ENCODE measurements at regions not wholly inside any gene's neighbourhood (a gene's known extent, or its start where the extent isn't known, plus 50 kb on each side); places are given as distances from the start of the nearest gene placed in this dataset.

DNA sequence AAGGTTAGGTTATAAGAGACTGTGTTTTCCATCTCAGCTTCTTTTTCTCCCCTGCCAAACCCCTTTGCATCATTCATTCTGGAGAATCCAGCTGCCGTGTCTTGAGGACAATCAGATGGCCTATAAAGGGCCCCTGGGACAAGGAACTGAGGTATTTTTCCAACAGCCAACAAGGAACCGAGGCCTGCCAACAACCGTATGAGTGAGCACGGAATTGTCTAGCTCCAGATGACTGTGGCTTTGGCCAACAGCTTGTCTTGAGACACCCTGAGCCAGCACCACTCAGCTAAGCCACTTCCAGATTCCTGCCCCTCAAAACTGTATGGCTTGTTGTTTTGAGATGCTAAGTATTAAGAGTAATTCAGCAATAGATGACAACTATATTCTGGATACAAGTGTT lies 433.7 kb upstream of the HSF2 start:
- intact Hi-C loops (cut with DNase I): no loop called here

DNA sequence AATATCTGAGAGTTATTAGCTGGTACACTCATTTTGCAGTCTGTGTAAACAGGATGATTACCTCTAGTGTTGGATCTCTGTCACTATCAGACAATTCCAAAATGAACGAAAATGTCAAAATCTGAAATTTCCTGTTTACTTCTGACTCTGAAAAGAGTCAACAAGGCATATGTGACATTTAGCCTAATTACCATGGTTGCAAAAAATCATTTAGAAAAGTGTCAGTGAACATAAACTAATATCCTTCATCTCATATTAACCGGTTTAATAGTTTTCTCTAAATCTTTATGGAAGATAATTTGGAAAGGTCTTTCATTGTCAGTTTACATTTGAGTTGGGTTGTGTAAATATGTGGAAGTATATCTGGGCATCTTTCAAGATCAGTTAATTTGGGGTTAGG lies 431.8 kb upstream of the HSF2 start:
- H3K36me3 ChIP-seq: no peaks in the 10 kb centered on the region
- ATAC-seq (no peak), DNase-seq (peak in 2 of 4 donors; percentile 15 to 20)
- no peaks in the 10 kb centered on the region for H3K27me3 ChIP-seq
- H3K27ac ChIP-seq: no peak overlapping the region
- no peaks in the 10 kb centered on the region for H3K4me1 ChIP-seq
- TF ChIP-seq, protein P1, sequence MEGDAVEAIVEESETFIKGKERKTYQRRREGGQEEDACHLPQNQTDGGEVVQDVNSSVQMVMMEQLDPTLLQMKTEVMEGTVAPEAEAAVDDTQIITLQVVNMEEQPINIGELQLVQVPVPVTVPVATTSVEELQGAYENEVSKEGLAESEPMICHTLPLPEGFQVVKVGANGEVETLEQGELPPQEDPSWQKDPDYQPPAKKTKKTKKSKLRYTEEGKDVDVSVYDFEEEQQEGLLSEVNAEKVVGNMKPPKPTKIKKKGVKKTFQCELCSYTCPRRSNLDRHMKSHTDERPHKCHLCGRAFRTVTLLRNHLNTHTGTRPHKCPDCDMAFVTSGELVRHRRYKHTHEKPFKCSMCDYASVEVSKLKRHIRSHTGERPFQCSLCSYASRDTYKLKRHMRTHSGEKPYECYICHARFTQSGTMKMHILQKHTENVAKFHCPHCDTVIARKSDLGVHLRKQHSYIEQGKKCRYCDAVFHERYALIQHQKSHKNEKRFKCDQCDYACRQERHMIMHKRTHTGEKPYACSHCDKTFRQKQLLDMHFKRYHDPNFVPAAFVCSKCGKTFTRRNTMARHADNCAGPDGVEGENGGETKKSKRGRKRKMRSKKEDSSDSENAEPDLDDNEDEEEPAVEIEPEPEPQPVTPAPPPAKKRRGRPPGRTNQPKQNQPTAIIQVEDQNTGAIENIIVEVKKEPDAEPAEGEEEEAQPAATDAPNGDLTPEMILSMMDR (IDR thresholded peaks at IDR 0.05): no peak
- intact Hi-C loops (cut with DNase I): no loop called here
- H3K9me3 ChIP-seq: no peaks in the 10 kb centered on the region
- H3K4me3 ChIP-seq: no peak overlapping the region

More for the DNA sequence above, 433.7 kb upstream of the HSF2 start:
- no peaks in the 10 kb centered on the region for H3K27me3 ChIP-seq
- no peak overlapping the region for H3K4me3 ChIP-seq
- H3K4me1 ChIP-seq: no peaks in the 10 kb centered on the region
- ATAC-seq: no peak
- no peaks in the 10 kb centered on the region for H3K36me3 ChIP-seq
- no peak overlapping the region for H3K27ac ChIP-seq
- no peaks in the 10 kb centered on the region for H3K9me3 ChIP-seq
- TF ChIP-seq, protein P1 (IDR thresholded peaks at IDR 0.05): no peak
- DNase-seq: no peak

DNA sequence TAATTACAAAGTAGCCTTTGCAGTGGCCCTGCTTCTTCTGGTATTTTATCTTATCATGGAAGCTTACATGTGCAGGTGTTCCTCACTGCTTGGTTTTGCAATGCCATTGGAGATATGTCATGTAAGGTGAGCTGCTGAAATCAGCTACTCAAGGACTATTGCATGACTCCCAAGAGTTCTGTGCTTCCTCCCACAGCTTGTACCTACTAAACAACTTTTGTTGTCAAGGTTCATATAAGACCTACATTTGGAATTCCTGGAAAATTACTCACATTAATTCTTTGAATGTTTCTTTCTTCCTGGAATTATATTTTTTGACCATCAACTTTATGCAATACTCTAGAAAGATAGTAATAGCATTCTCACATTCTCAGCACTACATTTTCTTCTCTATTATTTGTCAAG lies 427.5 kb upstream of the HSF2 start:
- no peaks in the 10 kb centered on the region for H3K36me3 ChIP-seq
- intact Hi-C loops (cut with DNase I): no loop called here
- ATAC-seq: peak; percentile 55
- no peak overlapping the region for H3K27ac ChIP-seq
- H3K9me3 ChIP-seq: peaks cover 0 to 4% of the 10 kb centered on the region in 2 donors
- no peak for DNase-seq
- H3K4me1 ChIP-seq: no peaks in the 10 kb centered on the region
- no peaks in the 10 kb centered on the region for H3K27me3 ChIP-seq
- no peak overlapping the region for H3K4me3 ChIP-seq
- TF ChIP-seq, protein P1 (IDR thresholded peaks at IDR 0.05): no peak

DNA sequence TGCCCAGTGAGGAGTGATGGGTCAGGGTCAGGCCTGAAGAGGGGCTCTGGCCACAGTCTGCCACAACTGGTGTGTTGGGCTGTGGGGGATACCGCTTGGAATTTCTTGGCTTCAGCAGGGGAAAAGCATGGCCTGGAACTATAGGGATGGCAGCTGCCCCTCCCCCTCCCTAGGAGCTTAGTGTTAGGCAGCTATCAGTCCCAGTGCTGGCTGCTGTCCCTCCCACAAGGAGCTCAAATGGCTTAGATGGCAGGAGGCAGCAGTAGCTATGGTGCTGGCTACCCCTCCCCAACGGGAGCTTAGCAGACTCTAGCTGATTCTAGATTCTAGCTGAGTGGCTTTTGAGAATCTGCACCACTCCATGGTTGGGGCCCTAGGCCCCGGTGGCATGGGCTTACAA lies 414.5 kb upstream of the HSF2 start:
- Histone ChIP-seq H3K4me1 (no peaks in the 10 kb centered on the region), H3K27ac (no peak overlapping the region), H3K27me3 (no peaks in the 10 kb centered on the region), H3K9me3 (peaks cover 0 to 5% of the 10 kb centered on the region in 2 donors), H3K4me3 (no peak overlapping the region), H3K36me3 (no peaks in the 10 kb centered on the region)
- intact Hi-C loops (cut with DNase I): no loop called here
- no peak for DNase-seq
- TF ChIP-seq, protein P1 (IDR thresholded peaks at IDR 0.05): no peak
- no peak for ATAC-seq

DNA sequence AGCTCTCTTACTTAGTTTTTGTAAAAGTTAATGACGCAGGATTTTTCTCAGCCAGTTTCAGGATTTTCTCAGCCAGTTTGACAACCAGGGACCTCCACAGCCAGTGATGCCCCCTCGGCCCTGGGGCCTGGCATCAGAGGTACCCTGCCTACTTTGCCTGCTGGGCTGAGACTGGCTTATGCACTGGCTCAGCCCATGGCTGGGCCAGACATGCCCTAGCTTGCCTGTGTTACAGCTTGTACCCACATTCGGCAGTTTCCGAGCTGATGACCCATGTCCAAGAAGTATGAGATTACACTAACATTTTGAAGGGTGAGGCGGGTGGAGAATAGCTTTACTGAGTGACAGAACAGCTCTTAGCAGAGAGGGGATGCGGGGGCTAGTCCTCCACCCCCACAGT lies 406.1 kb upstream of the HSF2 start:
- Histone ChIP-seq H3K9me3 (peaks cover 0 to 6% of the 10 kb centered on the region in 2 donors), H3K4me1 (no peaks in the 10 kb centered on the region), H3K27me3 (no peaks in the 10 kb centered on the region), H3K27ac (no peak overlapping the region), H3K36me3 (no peaks in the 10 kb centered on the region), H3K4me3 (no peak overlapping the region)
- ATAC-seq (no peak), DNase-seq (no peak)
- TF ChIP-seq, protein P1 (IDR thresholded peaks at IDR 0.05): no peak
- intact Hi-C loops (cut with DNase I): no loop called here

Data from left lung (tissue), 4 donors.